HepG2 (cell line): ENCODE measurements at regions not wholly inside any gene's neighbourhood (a gene's known extent, or its start where the extent isn't known, plus 50 kb on each side); places are given as distances from the start of the nearest gene placed in this dataset.

Source experiments
- EED ChIP-seq: sonication (generic); formaldehyde crosslinking; IDR thresholded peaks from 2 replicates; pipeline ENCODE4 v1.5.0; 2020; ENCODE audit warnings: mild to moderate bottlenecking, missing genetic modification reagents
- NR2F6 ChIP-seq, 2 experiments: IDR thresholded peaks; 2 replicates each; pipeline ENCODE4 v1.6.1; 2016; ENCODE audit warnings: antibody characterized with exemption in 1 of 2, mild to moderate bottlenecking in 1 of 2
- PLRG1 ChIP-seq: fragments of 450-650 bp; conservative IDR thresholded peaks from 2 replicates; pipeline ENCODE4 v1.6.1; 2016
- SETDB1 ChIP-seq: sonication (generic); formaldehyde crosslinking; IDR thresholded peaks from 2 replicates; pipeline ENCODE4 v1.5.1; 2020; ENCODE audit warnings: missing genetic modification reagents, mild to moderate bottlenecking, borderline replicate concordance
- SP140L ChIP-seq: sonication (generic); formaldehyde crosslinking; IDR thresholded peaks from 2 replicates; pipeline ENCODE4 v1.4.0; 2020; ENCODE audit warnings: missing genetic modification reagents, borderline replicate concordance
- ZBTB3 ChIP-seq: sonication (generic); formaldehyde crosslinking; IDR thresholded peaks from 2 replicates; pipeline ENCODE4 v1.4.0; 2020; ENCODE audit warnings: low read depth, mild to moderate bottlenecking, moderate library complexity, missing genetic modification reagents, borderline replicate concordance
- ZFY ChIP-seq: sonication (generic); formaldehyde crosslinking; IDR thresholded peaks from 2 replicates; pipeline ENCODE4 v1.4.0; 2020; ENCODE audit warnings: missing genetic modification reagents
- ZKSCAN8 ChIP-seq: IDR thresholded peaks from 2 replicates; pipeline ENCODE4 v1.6.1; 2016; ENCODE audit warnings: borderline replicate concordance, missing genetic modification reagents, missing compliant biosample characterization
- ZNF264 ChIP-seq: sonication (generic); formaldehyde crosslinking; IDR thresholded peaks from 2 replicates; pipeline ENCODE4 v1.4.0; 2020; ENCODE audit warnings: missing genetic modification reagents
- ZNF282 ChIP-seq: fragments of 450-650 bp; IDR thresholded peaks from 2 replicates; pipeline ENCODE4 v1.6.1; 2018; ENCODE audit not compliant: partially characterized antibody
- TF ChIP-seq, protein P1 (sequence below): sonication (generic); formaldehyde crosslinking; IDR thresholded peaks from 2 replicates; pipeline ENCODE4 v1.9.0; 2021; ENCODE audit warnings: missing genetic modification reagents, mild to moderate bottlenecking, borderline replicate concordance
- TF ChIP-seq, protein P2 (sequence below): sonication (generic); formaldehyde crosslinking; IDR thresholded peaks from 2 replicates; pipeline ENCODE4 v1.8.0; 2023; ENCODE audit warnings: mild to moderate bottlenecking, missing genetic modification reagents
- TF ChIP-seq, protein P3 (sequence below): sonication (generic); formaldehyde crosslinking; IDR thresholded peaks from 2 replicates; pipeline ENCODE4 v1.5.0; 2020; ENCODE audit warnings: mild to moderate bottlenecking, missing genetic modification reagents, borderline replicate concordance
- TF ChIP-seq, protein P4 (sequence below): sonication (generic); formaldehyde crosslinking; IDR thresholded peaks from 2 replicates; pipeline ENCODE4 v1.5.0; 2020; ENCODE audit warnings: mild to moderate bottlenecking, missing genetic modification reagents
- TF ChIP-seq, protein P5 (sequence below): sonication (generic); formaldehyde crosslinking; IDR thresholded peaks from 2 replicates; pipeline ENCODE4 v1.4.0; 2020; ENCODE audit warnings: missing genetic modification reagents
- TF ChIP-seq, protein P6 (sequence below): sonication (generic); formaldehyde crosslinking; IDR thresholded peaks from 2 replicates; pipeline ENCODE4 v1.5.1; 2020; ENCODE audit warnings: missing genetic modification reagents, mild to moderate bottlenecking, borderline replicate concordance

DNA sequence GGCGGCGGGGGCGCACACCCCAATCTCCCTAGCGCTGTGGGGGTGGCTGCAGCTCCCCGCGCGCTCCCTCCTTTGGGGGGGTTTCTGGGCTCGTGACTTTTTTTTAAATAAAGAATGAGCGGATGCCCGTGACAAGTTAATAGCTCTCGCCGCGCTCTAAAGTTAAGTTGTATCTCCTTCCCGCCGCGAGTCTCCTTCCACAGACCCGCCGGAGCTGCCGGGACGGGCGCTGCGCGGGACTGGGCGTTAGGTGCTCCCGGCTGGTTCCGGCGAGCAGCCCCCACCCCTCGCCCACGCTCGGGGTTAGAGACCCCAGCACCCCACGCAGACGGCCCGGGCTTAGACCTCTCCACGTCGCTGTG is 82.6 kb upstream of the HMGA2 start (continued):
- TF ChIP-seq ZFY (CRISPR knock-in tag) (peak; percentile 11), EED (CRISPR knock-in tag) (no peak), ZNF264 (CRISPR knock-in tag) (no peak), ZBTB3 (CRISPR knock-in tag) (no peak), ZNF282 (no peak), SP140L (CRISPR knock-in tag) (no peak), PLRG1 (no peak), NR2F6 (IDR thresholded peaks at IDR 0.05) (no peak), NR2F6 (CRISPR knock-in tag; IDR thresholded peaks at IDR 0.05) (no peak), SETDB1 (no peak), ZKSCAN8 (CRISPR knock-in tag) (no peak)
- TF ChIP-seq, protein P1, sequence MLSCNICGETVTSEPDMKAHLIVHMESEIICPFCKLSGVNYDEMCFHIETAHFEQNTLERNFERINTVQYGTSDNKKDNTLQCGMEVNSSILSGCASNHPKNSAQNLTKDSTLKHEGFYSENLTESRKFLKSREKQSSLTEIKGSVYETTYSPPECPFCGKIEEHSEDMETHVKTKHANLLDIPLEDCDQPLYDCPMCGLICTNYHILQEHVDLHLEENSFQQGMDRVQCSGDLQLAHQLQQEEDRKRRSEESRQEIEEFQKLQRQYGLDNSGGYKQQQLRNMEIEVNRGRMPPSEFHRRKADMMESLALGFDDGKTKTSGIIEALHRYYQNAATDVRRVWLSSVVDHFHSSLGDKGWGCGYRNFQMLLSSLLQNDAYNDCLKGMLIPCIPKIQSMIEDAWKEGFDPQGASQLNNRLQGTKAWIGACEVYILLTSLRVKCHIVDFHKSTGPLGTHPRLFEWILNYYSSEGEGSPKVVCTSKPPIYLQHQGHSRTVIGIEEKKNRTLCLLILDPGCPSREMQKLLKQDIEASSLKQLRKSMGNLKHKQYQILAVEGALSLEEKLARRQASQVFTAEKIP (CRISPR knock-in tag) = no peak
- TF ChIP-seq, protein P2, sequence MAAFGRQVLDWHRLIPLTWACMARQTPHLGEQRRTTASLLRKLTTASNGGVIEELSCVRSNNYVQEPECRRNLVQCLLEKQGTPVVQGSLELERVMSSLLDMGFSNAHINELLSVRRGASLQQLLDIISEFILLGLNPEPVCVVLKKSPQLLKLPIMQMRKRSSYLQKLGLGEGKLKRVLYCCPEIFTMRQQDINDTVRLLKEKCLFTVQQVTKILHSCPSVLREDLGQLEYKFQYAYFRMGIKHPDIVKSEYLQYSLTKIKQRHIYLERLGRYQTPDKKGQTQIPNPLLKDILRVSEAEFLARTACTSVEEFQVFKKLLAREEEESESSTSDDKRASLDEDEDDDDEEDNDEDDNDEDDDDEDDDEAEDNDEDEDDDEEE = no peak
- TF ChIP-seq, protein P3, sequence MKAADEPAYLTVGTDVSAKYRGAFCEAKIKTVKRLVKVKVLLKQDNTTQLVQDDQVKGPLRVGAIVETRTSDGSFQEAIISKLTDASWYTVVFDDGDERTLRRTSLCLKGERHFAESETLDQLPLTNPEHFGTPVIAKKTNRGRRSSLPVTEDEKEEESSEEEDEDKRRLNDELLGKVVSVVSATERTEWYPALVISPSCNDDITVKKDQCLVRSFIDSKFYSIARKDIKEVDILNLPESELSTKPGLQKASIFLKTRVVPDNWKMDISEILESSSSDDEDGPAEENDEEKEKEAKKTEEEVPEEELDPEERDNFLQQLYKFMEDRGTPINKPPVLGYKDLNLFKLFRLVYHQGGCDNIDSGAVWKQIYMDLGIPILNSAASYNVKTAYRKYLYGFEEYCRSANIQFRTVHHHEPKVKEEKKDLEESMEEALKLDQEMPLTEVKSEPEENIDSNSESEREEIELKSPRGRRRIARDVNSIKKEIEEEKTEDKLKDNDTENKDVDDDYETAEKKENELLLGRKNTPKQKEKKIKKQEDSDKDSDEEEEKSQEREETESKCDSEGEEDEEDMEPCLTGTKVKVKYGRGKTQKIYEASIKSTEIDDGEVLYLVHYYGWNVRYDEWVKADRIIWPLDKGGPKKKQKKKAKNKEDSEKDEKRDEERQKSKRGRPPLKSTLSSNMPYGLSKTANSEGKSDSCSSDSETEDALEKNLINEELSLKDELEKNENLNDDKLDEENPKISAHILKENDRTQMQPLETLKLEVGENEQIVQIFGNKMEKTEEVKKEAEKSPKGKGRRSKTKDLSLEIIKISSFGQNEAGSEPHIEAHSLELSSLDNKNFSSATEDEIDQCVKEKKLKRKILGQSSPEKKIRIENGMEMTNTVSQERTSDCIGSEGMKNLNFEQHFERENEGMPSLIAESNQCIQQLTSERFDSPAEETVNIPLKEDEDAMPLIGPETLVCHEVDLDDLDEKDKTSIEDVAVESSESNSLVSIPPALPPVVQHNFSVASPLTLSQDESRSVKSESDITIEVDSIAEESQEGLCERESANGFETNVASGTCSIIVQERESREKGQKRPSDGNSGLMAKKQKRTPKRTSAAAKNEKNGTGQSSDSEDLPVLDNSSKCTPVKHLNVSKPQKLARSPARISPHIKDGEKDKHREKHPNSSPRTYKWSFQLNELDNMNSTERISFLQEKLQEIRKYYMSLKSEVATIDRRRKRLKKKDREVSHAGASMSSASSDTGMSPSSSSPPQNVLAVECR (CRISPR knock-in tag) = no peak; the same call in 1 of the 2 replicates
- TF ChIP-seq, protein P4, sequence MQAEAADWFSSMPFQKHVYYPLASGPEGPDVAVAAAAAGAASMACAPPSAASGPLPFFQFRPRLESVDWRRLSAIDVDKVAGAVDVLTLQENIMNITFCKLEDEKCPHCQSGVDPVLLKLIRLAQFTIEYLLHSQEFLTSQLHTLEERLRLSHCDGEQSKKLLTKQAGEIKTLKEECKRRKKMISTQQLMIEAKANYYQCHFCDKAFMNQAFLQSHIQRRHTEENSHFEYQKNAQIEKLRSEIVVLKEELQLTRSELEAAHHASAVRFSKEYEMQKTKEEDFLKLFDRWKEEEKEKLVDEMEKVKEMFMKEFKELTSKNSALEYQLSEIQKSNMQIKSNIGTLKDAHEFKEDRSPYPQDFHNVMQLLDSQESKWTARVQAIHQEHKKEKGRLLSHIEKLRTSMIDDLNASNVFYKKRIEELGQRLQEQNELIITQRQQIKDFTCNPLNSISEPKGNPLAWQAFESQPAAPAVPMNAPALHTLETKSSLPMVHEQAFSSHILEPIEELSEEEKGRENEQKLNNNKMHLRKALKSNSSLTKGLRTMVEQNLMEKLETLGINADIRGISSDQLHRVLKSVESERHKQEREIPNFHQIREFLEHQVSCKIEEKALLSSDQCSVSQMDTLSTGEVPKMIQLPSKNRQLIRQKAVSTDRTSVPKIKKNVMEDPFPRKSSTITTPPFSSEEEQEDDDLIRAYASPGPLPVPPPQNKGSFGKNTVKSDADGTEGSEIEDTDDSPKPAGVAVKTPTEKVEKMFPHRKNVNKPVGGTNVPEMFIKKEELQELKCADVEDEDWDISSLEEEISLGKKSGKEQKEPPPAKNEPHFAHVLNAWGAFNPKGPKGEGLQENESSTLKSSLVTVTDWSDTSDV (CRISPR knock-in tag) = no peak
- TF ChIP-seq, protein P5, sequence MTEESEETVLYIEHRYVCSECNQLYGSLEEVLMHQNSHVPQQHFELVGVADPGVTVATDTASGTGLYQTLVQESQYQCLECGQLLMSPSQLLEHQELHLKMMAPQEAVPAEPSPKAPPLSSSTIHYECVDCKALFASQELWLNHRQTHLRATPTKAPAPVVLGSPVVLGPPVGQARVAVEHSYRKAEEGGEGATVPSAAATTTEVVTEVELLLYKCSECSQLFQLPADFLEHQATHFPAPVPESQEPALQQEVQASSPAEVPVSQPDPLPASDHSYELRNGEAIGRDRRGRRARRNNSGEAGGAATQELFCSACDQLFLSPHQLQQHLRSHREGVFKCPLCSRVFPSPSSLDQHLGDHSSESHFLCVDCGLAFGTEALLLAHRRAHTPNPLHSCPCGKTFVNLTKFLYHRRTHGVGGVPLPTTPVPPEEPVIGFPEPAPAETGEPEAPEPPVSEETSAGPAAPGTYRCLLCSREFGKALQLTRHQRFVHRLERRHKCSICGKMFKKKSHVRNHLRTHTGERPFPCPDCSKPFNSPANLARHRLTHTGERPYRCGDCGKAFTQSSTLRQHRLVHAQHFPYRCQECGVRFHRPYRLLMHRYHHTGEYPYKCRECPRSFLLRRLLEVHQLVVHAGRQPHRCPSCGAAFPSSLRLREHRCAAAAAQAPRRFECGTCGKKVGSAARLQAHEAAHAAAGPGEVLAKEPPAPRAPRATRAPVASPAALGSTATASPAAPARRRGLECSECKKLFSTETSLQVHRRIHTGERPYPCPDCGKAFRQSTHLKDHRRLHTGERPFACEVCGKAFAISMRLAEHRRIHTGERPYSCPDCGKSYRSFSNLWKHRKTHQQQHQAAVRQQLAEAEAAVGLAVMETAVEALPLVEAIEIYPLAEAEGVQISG = peak; percentile 15; the same call in 1 of the 2 replicates
- TF ChIP-seq, protein P6, sequence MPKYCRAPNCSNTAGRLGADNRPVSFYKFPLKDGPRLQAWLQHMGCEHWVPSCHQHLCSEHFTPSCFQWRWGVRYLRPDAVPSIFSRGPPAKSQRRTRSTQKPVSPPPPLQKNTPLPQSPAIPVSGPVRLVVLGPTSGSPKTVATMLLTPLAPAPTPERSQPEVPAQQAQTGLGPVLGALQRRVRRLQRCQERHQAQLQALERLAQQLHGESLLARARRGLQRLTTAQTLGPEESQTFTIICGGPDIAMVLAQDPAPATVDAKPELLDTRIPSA (CRISPR knock-in tag) = no peak
